HG03378 (cell line): ENCODE measurements at regions not wholly inside any gene's neighbourhood (a gene's known extent, or its start where the extent isn't known, plus 50 kb on each side); places are given as distances from the start of the nearest gene placed in this dataset.

Experiments
- ATAC-seq: cut with Tn5 transposase; IDR thresholded peaks from one replicate; pipeline ENCODE4 v1.9.1; 2021; ENCODE audit warnings: mild to moderate bottlenecking, moderate library complexity; ENCODE audit not compliant: unreplicated experiment

DNA sequence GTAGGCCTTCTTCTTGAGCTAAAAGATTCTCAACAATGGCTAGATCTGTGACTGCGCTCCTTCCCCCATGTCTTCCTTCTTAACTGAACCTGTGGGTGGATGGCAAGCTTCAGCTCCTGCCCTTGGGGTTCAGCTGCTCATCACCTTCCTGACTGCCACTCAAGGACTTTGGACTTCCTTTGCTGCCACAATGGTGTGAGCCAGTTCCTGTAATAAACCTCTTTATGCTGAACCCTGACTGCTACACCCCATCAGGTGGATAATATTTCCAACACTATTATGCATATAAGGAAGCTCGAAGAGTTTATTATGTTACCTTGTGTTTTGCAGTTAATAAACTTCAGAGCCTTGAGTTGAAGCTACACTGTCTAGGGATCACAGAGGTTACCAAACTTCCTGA, 208.9 kb upstream of the SLC10A2 start:
- ATAC-seq: no peak

DNA sequence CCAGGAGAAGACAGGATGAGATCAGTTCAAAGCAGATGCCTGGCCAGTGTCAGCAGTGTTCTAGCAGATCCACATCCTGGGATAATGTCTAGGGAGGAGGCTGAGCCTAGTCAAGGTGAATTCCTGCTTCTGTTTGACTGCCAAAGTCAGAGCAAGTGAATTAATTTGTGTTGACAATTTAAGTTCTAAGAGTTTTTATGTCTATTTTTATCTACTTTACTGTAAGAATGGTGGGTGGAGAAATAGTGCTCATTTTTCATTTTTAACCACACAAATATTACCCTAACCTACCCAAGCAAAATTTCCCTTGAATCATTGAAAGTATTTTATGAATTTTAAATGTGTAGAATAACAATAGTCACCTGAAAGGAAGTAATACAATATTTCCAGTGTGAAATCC, 207.6 kb upstream of the SLC10A2 start:
- ATAC-seq: no peak

DNA sequence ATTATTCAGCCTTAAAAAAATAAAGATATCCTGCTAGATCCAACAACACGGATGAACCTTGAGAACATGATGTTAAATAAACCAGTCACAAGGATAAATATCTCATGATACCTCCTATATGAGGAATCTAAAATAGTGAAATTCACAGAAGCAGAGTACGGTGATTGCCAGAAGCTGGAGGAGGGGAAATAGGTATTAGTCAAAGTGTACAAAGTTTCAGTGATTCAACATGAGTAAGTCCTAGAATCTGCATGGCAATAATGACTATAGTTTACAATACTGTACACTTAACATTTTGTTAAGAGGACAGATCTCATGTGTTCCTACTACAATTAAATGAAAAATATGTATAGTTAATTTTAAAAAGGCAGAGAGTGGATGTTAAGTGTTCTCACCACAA, 206.6 kb upstream of the SLC10A2 start:
- peak; percentile 61 for ATAC-seq

DNA sequence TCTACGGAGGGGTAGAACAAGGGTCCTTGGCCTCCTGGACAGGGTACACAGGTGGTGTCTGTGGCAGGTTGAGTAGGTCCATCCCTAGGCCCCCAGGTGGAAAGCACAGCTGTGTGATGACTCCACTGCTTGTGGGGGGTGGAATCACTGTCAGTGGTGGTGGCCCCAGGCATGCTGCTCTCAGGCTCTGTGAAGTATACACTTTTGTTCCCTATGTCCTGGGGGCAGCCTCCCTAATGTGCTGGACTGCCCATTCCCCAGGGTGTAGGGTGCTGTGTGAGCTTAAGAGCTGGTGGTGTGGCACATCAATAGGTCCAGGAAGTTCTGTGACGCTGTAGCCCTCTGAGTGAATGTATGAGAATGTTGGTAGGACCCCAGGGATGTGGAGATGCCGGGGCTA, 197.2 kb upstream of the SLC10A2 start:
- no peak for ATAC-seq

DNA sequence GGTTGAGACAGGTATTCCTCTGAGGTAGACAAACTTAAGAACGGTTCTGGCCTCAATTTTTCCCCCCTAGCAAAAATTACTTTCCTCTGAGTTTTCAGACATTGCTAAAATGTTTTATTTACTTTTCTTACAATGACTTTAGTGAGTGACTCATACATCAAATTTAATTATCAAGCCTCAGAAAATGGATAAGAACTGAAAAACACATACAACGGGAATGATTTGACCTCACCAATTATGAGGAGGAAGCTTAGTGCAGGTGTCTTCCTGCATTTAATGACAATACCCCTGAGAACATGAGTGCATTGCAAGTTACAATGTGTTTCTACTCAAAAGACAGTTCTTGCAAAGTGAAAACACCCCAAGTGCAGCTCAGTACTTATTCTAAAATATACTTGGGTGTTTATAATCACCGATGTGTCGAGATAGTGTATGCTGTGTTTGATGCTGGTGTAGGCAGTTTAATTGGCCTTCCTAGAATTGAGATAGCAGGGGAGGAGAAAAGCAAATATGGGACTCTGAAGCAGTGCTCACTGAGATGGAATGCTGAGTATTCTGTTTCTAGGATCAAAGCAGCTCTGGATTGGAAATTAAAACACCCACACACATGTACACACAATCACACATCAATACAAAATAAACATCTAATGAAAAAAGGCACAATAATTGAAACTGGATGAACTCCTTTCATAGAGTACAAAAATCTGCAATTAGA, 189.5 kb upstream of the SLC10A2 start:
- no peak for ATAC-seq

DNA sequence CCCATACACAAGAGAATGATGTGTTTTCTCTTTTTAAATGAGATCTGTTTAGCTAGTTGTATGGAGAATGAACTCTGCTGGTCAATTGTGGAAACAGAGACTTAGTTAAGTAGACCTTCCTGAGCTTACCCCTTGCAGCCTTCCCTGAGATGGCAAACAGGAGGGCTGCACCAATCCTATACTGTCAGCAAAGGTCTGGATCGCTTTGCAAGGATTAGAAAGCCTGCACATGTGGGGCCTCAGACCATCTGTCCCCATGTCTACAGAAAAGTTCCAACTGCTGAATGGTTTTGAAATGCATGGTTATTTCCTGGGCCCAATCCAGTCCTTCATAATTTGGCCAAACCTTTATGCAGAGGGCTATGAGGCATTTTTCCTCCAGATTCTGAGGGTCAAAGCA, 183.9 kb upstream of the SLC10A2 start:
- ATAC-seq: no peak

DNA sequence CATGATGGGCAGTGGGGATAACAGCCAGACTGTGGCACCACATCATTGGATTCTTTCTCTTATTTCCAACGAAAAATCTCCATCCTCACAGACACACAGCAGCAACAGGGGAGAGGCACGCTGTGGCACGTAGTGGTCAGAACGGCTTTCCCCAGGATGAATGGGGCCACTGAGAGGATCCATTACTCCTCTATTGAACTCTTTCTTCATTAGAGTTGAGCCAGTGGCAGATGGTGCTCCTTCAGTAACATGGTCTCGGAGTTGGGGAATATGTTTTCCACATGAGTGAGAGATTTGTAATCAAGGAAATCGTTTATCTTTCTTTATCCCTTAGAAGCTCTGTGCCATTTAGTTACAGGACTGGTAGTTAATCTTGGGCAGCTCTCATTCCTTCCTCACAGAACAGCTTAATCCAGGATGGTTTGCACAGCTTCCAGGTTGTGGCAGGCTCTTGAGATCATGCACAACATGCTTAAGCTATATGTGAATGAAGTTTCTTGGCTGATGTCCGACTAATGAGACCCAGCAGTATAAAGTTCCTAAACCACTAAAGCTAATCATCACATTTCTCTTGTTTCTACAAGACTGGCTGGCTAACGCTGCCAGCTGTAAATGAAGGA, 180.5 kb upstream of the SLC10A2 start:
- ATAC-seq: no peak

DNA sequence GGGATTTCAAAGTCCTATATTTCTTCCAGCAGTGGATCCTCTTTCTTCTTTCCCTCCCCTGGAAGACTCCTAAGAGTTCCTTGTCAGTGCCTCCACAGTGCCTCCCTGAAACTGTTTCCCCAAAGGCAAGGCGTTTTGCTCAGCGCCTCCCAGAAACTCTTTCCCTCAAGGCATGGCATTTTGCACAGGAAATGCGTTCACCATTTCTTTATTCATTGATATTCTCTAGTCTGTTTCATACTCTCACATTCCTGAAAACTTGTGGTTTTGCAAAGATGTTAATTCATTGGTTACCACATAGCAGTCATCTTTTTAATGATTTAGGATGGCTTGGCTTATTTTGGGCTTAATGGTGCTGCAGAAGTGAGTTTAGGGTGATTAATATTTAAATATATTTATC, 177.3 kb upstream of the SLC10A2 start:
- no peak for ATAC-seq

DNA sequence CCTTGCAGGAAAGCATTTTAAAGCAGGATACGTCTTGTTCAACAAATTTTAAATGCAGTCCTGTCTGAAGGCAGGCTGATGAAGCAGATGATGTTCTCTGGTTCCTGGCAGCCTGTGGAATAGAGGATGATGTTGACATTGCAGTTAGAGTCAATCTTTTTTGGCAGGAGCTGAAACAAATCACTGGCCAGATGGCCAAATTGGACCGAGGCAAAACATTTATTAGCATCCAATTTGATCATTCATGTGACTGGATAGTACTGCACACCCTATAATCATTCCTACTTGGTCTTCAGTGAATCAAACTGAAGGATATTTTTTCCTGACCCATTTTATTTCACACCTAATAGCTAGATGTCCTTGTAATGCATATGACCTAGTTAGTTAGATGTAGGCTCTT, 172.2 kb upstream of the SLC10A2 start:
- ATAC-seq: no peak

DNA sequence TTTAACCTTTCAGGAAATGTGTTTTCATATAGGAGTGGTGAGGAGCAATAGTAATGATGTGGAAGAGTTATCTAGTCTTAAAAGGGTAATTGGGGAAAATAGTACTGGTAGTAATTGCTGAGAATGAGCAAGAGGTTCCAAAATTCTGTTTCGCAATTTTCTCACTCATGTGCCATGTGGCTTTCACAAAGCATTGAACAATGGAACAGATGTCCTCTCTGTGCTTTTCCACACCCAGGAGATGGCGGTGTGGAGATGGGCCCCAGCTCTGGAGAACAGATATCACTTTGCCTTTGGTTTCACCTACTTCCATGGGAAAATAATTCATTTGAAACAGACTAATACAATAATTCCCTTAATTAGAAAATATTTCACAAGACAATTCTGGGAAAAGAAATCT, 170.0 kb upstream of the SLC10A2 start:
- ATAC-seq: no peak

DNA sequence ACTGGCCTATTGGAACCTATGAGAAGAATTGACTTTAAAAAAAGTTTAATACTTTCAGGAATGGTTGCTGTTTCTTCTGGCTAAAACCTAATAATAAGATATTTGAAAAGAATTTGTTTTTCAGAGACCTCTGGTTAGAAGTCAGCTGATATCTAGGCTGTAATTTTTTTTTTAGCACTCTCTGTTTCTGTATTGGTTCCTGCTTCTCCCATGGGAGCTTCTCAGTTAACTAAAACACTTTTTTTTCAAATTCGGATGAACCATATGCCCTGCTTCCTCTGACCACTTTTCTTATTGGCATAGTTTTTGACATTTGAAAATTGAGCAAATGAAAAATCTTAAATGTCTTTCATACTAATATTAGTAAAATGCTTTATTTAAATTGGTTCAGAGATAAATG, 163.5 kb upstream of the SLC10A2 start:
- no peak for ATAC-seq

DNA sequence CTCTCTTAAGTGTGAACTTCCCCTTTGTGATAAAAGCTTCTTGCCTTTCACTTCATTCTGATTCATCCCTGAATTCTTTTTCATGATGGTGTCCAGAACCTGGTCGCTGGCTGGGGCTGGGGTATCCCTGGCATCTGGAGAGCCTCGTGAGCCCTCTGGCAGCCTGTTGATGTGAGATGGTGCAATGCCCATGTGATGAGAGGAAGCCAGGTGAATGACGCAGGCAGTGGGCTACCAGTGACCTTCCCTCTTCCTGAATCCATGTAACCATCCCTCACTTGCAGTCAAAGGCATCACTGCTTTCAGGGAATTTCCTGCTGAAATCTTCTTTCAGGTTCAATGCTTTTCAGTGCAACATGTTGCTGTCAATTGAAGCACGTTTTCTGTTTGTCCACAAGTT, 158.6 kb upstream of the SLC10A2 start:
- no peak for ATAC-seq

DNA sequence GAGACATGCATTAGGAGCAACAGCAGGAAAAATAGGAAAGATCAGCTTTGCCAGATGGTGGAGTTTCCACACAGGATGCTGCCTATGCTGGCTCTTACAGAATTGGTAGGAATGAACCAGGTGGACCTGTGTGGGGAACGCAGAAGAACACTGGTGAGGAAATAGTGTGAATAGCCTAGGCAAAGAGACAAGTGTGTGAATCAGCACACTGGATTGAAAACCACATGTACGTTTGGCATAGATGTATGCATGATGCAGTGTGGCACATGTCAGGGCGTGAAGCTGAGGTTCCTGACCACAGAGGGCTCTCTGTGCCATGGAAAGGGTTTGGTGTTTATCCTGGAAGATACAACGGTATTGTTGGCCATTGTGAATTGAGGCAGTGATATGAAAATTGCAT, 156.5 kb upstream of the SLC10A2 start:
- no peak for ATAC-seq

DNA sequence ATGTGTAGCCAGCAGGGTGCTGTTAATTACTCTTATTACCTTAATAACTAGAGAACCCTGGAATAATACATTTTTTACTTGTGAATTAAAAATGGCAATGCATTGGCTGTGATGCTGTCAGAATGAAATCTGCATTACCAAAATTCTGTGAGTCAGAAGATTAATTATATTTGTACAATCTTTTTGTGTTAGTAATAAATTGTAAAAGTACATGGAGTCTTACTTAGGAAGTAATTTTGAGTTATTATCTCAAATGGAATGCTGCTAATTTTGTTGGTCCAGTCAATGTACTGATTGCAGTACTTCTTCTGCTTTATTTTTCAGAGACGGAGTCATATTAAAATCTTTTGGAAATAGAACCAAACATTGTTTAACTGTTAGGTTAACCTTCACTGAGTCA, 152.0 kb upstream of the SLC10A2 start:
- ATAC-seq: no peak

DNA sequence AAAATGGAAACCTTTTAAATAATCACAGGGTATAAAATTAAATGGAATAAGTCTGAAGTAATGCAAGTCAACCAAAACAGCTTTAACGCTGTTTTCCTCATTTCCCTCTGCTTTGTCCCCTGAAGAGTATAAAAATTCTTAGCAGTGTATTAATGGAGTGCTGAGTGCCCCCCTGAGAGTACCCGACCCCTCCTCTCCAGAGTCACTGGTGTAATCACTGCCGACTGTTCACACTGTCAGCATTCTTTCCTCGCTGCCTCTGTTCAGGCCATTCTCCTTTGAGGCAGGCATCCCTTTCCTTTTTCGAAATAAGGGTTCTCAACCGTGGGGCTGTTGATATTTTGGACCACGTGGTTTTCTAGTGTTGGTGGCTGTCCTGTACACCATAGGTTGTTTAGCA, 146.9 kb upstream of the SLC10A2 start:
- ATAC-seq: no peak

DNA sequence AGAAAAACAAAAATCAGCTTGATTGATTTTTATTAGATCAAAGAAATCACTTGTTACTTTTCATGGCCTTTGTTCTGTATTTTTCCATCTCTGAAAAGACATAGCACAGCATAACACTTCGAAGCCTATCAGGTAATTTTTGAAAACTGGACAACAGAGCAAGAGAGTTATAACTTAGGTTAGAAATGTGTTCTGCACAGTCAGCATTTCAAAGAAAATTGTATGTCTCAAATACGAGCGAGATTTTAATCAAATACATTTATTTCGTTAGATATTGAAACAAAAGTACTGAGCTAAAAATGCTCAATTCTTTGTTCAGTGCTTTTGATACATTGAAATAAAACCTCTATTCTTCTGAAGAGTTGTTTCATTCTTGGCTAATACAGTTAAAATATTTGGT, 144.1 kb upstream of the SLC10A2 start:
- no peak for ATAC-seq

DNA sequence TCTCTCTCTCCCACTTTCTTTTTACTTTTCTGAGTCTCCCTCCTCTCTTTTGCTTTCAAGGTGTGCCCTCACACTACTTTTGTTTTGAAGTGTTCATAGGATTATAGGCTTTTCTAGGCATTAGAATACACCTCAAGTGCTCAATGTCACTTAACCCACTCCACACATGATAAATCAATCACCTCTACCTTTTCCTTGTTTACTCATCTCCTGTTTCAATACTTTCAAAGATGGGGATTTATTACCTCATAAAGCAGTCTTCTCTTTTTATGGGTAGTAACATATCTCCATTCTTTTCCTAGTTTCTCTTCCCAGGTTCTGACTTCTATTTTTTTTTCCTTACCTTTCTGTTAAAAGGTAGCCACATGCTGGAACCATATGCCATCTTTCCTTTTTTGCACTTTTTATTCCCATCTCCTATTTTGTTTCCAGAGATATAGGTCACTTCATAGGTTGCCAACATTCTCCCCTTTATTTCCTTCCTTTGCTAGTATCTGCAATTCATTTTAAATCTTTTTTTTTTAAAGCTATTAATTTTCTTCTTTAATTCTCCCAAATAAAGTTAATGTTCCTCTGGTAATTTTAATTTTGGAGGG, 137.6 kb upstream of the SLC10A2 start:
- ATAC-seq: no peak

DNA sequence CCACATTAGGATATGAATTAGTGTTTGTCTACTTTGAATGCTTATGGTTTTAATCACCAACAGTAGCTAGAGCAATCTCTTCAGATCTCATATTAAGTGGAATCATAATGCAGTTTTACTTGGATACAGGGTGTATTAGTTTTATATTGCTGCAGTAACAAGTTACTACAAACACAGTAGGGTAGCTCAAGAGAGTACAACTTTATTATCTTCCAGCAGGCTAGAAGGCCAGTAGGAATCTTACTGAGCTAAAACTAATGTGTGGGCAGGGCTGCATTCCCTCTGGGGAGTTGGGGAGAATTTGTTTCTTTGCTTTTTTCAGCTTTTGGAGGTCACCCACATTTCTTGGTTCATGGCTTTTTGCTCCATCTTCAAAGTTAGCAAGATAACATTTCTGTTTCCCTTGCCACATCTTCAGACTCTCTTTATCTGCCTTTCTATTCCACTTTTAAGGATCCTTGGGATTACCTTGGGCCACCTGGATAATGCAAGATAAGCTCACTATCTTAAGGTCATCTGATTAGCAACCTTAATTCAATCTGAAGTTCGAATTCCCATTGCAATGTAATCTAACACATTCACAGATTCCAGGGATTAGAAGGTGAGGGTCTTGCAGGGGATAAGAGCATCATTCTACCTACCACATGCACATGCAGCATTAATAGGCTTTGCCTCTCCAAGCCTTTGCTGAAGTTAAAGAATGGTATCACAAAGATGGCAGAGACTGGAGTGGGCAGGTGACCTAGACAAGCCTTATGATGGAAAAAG, 134.1 kb upstream of the SLC10A2 start:
- ATAC-seq: no peak

DNA sequence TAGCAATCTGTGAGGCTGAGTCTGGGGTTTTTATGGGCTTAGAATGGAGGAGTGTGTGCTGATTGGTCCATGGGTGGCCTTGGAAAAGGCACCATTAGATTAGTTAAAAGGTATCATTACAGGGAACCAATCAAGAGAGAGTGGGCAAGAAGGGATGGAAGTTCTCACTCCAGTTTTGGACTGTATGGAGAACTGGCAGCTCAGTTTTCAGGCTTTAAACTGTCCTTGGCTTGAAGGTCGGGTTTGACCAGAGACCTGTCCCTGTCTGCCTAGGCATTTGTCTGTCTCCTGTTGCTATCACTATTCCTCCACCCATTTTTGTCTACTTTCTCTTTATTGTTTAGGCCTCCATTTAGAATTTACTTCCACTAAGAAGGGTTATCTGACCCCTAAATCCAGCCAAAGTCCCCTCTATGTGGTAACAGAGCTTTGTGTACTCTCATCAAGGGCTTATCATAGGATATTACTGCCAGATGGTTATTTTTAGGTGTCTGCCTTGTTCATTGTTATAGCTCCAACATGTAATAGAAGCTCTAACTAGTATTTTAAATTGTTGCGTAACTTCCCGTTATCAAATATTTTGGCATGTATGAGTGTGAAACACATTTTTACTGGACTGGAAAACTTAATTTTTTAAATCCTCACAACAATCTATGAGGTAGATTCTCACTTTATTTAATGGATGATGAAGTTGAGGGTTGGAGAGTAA, 133.3 kb upstream of the SLC10A2 start:
- no peak for ATAC-seq

DNA sequence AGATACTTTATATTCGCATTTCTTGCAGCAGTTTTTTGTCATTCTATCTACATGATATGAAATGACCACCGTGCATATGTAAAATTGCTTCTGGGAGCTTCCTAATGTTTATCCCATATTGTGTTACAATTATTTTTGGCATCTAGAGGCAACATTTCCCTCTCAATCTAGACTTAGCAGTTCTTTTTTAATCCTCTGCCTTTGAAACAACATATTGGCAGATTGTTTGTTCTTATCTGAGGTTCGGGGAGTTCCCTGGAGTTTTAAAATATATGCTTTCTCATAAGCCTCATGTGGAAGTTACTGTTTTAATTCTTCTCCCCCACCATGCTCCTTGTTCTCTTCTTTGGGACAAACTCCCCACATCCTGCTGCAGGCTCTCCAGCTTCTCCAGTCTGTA, 130.1 kb upstream of the SLC10A2 start:
- no peak for ATAC-seq

DNA sequence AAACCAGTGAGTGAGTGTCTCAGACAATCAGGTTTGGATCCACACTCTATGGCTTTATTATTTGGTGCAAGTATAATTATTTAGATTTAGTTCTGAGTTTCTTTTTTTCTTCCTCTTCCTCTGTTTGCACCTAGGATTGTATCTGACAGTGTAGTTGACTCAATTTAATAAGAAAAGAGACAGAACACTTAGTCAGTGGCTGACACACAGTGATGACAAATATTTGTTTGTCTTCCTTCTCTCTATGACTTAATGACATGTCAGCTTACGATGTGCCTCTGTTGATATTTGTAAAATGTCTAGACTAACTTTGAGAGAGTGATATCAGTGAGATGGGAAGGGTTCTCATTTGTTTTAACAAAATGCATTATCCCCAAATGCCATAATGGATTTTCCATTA, 129.5 kb upstream of the SLC10A2 start:
- ATAC-seq: no peak
